Right lobe of liver (tissue), 4 donors: ENCODE measurements at regions not wholly inside any gene's neighbourhood (a gene's known extent, or its start where the extent isn't known, plus 50 kb on each side); places are given as distances from the start of the nearest gene placed in this dataset.
A peak's percentile ranks its signal among the peaks of the same experiment; 100 is the strongest.

Experiments
- POLR2A ChIP-seq: fragments of 450-650 bp; IDR thresholded peaks from one replicate; pipeline ENCODE4 v1.6.1; 2017; ENCODE audit warnings: antibody characterized with exemption, mild to moderate bottlenecking
- TF ChIP-seq, protein P1 (sequence below), 4 donors: fragments of 200-600 bp in 3 of 4; fragments of 450-650 bp in 1 of 4; IDR thresholded peaks; one replicate each; pipeline versions ENCODE4 v1.5.1 to v1.8.0; 2016 to 2022; ENCODE audit warnings: antibody characterized with exemption in 4 of 4, mild to moderate bottlenecking in 2 of 4
- donor health status: DM: no; HTN: no; CAD: no.
- donor health status: DM: no; HTN: no; CAD: no.
- donor health status: DM: no; HTN: yes; CAD: no.

DNA sequence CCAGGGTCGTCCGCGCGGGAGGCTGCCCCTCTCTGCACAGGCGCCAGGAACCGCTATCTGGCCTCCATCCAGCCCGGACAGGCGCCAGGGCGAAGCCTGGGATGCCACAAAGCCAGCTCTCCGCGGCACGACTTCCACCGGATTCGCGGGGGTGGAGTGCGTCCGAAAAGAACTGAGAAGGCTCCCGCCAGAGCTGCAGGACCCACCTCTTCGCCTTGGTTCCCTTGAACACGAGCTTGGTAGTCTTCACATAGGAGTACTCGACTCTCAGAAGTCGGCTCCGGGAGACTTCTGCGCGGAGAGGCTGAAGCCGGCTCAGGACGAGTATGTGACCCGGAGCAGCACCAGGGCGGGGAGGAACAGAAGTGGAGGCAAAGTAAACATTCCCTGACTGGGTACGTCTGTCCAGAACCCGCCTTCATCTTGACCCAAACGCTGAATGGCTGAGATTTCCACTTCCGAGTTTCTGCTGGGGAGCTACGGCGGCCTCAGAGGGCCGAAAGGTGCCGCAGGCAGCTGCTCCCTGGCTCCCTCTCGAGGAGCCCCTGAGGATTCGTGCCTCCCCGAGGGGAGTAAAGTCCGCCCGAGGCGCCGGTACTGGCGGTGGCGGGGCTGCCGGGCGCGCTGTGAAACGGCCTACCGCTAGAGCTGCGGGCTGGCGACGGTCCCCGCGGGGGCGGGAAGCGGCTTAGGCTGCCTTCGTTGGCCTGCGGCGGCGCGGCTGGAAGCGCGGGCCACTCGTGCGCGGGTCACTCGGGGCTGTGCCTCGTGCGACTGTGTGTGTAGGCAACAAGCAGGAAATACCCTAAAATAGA, 2654.9 kb upstream of the DEFB115 start:
- TF ChIP-seq, protein P1, sequence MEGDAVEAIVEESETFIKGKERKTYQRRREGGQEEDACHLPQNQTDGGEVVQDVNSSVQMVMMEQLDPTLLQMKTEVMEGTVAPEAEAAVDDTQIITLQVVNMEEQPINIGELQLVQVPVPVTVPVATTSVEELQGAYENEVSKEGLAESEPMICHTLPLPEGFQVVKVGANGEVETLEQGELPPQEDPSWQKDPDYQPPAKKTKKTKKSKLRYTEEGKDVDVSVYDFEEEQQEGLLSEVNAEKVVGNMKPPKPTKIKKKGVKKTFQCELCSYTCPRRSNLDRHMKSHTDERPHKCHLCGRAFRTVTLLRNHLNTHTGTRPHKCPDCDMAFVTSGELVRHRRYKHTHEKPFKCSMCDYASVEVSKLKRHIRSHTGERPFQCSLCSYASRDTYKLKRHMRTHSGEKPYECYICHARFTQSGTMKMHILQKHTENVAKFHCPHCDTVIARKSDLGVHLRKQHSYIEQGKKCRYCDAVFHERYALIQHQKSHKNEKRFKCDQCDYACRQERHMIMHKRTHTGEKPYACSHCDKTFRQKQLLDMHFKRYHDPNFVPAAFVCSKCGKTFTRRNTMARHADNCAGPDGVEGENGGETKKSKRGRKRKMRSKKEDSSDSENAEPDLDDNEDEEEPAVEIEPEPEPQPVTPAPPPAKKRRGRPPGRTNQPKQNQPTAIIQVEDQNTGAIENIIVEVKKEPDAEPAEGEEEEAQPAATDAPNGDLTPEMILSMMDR (IDR thresholded peaks at IDR 0.05) = peak; percentile 37 to 74 (median 66)
- TF ChIP-seq POLR2A = peak; percentile 45
